ENCODE measurements at regions not wholly inside any gene's neighbourhood (a gene's known extent, or its start where the extent isn't known, plus 50 kb on each side); places are given as distances from the start of the nearest gene placed in this dataset.

DNA sequence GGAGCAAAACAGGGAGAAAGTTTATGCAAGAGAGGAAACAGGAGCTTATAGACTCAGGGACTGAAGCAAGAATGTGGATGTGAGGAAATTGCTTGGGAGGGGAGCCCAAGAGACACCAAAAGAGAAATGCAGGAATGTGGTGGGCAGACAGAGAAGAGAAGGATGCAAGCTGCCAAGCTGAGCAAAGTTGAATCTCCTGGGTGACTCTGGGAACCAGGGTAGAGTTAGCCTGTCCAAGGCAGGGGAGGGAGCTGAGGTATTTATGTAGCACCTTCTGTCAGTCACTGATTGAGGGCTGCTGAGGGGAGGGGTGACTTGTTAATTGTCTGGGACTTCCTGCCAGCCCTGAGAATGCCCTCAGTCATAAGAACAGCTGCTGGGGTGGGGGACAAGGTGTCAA is 464.3 kb downstream of the NBAS start:
- DNase-seq (ENCODE audit: low spot score), result no peak
- H3K4me1 Mint-ChIP-seq (ENCODE audit: unreplicated experiment), result peaks cover 26% of the 10 kb centered on the region
- peaks cover 3% of the 10 kb centered on the region for H3K27me3 Mint-ChIP-seq (ENCODE audit: unreplicated experiment)
- no peaks in the 10 kb centered on the region for H3K9me3 Mint-ChIP-seq (ENCODE audit: unreplicated experiment)
- no peak overlapping the region for H3K4me3 Mint-ChIP-seq (ENCODE audit: unreplicated experiment)
- H3K27ac Mint-ChIP-seq (ENCODE audit: unreplicated experiment), result peak overlapping the region; percentile 58
- H3K36me3 Mint-ChIP-seq (ENCODE audit: low read depth, unreplicated experiment), result no peaks in the 10 kb centered on the region
- TF ChIP-seq, protein P1, sequence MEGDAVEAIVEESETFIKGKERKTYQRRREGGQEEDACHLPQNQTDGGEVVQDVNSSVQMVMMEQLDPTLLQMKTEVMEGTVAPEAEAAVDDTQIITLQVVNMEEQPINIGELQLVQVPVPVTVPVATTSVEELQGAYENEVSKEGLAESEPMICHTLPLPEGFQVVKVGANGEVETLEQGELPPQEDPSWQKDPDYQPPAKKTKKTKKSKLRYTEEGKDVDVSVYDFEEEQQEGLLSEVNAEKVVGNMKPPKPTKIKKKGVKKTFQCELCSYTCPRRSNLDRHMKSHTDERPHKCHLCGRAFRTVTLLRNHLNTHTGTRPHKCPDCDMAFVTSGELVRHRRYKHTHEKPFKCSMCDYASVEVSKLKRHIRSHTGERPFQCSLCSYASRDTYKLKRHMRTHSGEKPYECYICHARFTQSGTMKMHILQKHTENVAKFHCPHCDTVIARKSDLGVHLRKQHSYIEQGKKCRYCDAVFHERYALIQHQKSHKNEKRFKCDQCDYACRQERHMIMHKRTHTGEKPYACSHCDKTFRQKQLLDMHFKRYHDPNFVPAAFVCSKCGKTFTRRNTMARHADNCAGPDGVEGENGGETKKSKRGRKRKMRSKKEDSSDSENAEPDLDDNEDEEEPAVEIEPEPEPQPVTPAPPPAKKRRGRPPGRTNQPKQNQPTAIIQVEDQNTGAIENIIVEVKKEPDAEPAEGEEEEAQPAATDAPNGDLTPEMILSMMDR (IDR thresholded peaks at IDR 0.05; ENCODE audit: unreplicated experiment), result no peak

DNA sequence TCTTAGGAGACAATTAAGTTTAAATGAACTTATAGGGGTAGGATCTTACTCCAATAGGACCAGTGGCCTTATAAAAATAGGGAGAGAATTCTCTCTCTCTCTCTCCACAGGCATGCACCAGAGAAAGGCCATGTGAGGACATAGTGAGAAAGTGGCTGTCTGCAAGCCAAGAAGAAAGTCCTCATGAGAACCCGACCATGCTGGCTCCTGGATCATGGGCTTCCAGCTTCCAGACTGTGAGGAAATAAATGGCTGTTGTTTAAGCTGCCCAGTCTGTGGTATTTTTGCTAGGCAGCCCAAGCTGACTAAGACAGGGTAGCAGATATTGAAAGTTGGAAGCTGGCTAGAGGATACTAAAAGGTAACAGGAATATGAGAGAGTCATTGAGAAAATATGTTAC is 454.0 kb downstream of the NBAS start:
- peaks cover 3% of the 10 kb centered on the region for H3K27me3 Mint-ChIP-seq (ENCODE audit: unreplicated experiment)
- peaks cover 6% of the 10 kb centered on the region for H3K36me3 Mint-ChIP-seq (ENCODE audit: low read depth, unreplicated experiment)
- no peaks in the 10 kb centered on the region for H3K9me3 Mint-ChIP-seq (ENCODE audit: unreplicated experiment)
- TF ChIP-seq, protein P1 (IDR thresholded peaks at IDR 0.05; ENCODE audit: unreplicated experiment), result no peak
- no peak overlapping the region for H3K4me3 Mint-ChIP-seq (ENCODE audit: unreplicated experiment)
- H3K27ac Mint-ChIP-seq (ENCODE audit: unreplicated experiment), result no peak overlapping the region
- H3K4me1 Mint-ChIP-seq (ENCODE audit: unreplicated experiment), result no peaks in the 10 kb centered on the region
- DNase-seq (ENCODE audit: low spot score), result no peak

DNA sequence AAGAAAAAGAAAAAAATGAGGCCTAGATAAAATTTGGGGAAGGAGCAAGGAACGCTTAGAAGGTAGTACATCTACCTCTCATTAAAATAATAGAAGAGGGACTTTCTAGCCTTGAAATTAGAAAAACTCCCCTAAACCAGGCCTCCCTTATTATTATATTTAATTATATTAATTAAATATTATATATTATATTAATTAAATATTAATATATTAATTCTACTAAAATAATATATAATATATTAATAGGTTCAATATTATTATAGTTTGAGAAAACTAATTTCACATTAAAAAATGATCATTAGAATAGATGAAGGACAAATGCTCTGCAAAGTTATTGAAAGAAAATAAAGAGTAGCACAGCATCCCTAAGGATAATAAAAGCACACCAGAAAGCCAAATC is 449.4 kb downstream of the NBAS start:
- TF ChIP-seq, protein P1 (IDR thresholded peaks at IDR 0.05; ENCODE audit: unreplicated experiment), result no peak
- DNase-seq (ENCODE audit: low spot score), result no peak
- Mint-ChIP-seq H3K36me3 (ENCODE audit: low read depth, unreplicated experiment) (peaks cover 9% of the 10 kb centered on the region), H3K27me3 (ENCODE audit: unreplicated experiment) (peaks cover 5% of the 10 kb centered on the region), H3K9me3 (ENCODE audit: unreplicated experiment) (peaks cover 4% of the 10 kb centered on the region), H3K4me1 (ENCODE audit: unreplicated experiment) (no peaks in the 10 kb centered on the region), H3K4me3 (ENCODE audit: unreplicated experiment) (no peak overlapping the region), H3K27ac (ENCODE audit: unreplicated experiment) (no peak overlapping the region)

DNA sequence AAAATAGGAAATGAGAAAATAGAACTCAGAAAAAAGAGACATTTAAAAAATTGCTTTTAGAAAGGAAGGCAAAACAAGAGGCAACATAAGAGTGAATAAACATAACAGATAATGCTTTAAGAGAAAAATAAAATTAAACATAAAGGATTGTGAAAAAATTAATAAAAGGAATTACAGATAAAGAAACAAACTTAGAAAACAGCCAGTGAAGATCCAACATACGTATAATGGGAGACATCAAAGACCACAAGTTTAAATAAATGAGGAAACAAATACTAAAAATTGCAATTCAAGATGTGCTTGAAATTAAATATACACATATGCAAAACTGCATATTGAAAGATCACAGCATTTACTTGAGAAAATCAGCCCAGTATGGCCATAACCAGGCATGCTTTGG is 448.9 kb downstream of the NBAS start:
- DNase-seq (ENCODE audit: low spot score), result no peak
- peaks cover 9% of the 10 kb centered on the region for H3K36me3 Mint-ChIP-seq (ENCODE audit: low read depth, unreplicated experiment)
- H3K4me3 Mint-ChIP-seq (ENCODE audit: unreplicated experiment), result peak overlapping the region; percentile 3
- peaks cover 4% of the 10 kb centered on the region for H3K9me3 Mint-ChIP-seq (ENCODE audit: unreplicated experiment)
- TF ChIP-seq, protein P1 (IDR thresholded peaks at IDR 0.05; ENCODE audit: unreplicated experiment), result no peak
- H3K27ac Mint-ChIP-seq (ENCODE audit: unreplicated experiment), result no peak overlapping the region
- no peaks in the 10 kb centered on the region for H3K4me1 Mint-ChIP-seq (ENCODE audit: unreplicated experiment)
- H3K27me3 Mint-ChIP-seq (ENCODE audit: unreplicated experiment), result peaks cover 5% of the 10 kb centered on the region

DNA sequence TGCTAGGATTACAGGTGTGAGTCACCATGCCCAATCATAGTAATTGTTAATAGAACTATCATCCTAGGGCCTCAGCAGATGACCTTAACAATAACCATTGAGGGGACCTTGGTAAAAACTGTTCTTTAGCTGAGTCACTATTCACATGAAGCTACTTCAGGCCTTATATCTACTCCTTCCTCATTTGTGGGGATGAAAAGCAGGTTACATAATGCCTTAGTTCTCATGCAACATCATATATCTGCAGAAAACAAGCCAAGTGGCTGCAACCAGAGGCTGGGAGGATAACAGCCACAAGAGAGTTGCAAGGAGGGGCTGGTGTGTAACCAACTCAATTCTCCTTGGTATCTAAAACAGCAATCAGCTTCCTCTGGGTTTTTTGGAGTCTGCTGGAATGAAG is 445.4 kb downstream of the NBAS start:
- peaks cover 4% of the 10 kb centered on the region for H3K9me3 Mint-ChIP-seq (ENCODE audit: unreplicated experiment)
- TF ChIP-seq, protein P1 (IDR thresholded peaks at IDR 0.05; ENCODE audit: unreplicated experiment), result no peak
- H3K27me3 Mint-ChIP-seq (ENCODE audit: unreplicated experiment), result peaks cover 5% of the 10 kb centered on the region
- peaks cover 6% of the 10 kb centered on the region for H3K36me3 Mint-ChIP-seq (ENCODE audit: low read depth, unreplicated experiment)
- H3K4me1 Mint-ChIP-seq (ENCODE audit: unreplicated experiment), result no peaks in the 10 kb centered on the region
- H3K27ac Mint-ChIP-seq (ENCODE audit: unreplicated experiment), result no peak overlapping the region
- no peak for DNase-seq (ENCODE audit: low spot score)
- no peak overlapping the region for H3K4me3 Mint-ChIP-seq (ENCODE audit: unreplicated experiment)

Data from endothelial cell (in vitro differentiated cells).